ENCODE measurements at regions not wholly inside any gene's neighbourhood (a gene's known extent, or its start where the extent isn't known, plus 50 kb on each side); places are given as distances from the start of the nearest gene placed in this dataset.
"Not testable (repeated sequence)": the region's sequence is repeated elsewhere in the genome, so short reads cannot be mapped to it uniquely, and the experiment has no call there.

DNA sequence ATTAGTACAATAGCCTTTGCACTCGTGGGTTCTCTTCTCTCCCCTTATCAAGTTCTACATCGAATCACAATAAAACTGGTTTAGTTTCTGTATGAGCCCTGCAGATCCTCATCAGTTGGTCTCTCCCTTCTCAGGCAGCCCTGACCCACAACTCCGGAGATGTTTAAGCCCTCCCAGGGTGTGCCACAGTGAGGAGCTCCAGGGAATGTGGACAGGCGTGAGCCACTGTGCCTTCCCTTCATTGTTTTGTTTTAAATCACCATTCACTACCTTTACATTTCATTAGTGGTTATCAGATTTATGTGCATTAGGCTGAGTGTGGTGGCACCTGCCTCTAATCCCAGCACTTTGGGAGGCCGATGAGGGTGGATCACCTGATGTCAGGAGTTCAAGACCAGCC, 133.2 kb downstream of the LARP7 start:
- DNase-seq (ENCODE audit: low spot score) = no peak

DNA sequence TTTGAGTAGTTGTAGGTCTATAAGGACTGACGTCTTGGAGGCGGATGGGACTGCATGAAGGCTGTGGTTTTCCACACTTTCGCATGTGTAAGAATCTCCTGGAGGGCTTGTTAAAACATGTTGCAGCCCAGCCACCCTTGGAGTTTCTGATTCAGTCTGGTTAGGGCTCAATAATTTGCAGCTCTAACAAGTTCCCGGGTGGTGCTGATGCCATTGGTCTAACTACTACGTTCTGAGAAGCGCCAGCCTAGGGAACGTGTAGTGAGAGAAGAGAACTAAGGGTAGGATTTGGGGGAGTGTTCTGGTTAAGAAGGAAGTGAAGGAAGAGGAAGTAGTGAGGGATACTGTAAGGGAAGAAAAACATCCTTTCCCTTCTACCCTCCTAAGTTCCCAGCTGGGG, 138.9 kb downstream of the LARP7 start:
- DNase-seq (ENCODE audit: low spot score) = no peak

DNA sequence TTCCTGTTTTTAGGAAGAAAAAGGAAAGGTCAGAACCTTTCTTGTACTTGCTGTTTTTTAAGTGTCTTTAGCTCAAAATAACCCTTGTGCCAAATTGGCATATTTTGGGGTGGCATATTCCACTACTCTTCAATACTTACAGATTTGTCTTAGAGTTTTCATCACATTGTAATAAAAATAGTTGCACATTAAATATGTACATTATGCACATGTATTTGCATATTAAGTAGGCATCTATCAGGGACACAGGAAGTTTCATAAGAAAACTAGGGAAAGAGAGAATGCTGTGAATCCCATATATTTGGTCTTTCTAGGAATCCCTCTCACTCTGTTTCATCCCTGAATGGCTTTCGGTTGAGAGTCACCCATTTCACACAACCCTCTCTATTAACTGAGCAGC, 139.6 kb downstream of the LARP7 start:
- DNase-seq (ENCODE audit: low spot score) = no peak

DNA sequence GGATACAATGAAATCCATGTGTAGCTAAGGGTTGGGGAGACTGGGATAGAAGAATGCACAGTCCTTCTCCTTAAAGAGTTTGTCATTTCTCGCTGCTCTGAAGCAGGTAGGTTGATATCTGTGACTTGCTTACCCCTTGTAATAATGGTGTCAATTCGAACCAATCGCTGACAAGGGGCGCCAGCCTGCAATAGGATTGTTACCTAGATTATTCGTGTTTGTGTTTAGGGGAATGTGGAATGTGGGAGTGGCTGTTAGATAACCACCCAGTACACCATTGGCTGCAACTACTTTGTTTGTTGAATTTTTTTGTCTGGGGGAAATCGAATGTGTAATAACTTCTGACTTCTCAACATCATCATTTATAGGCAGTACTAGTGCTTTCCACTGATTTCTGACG, 141.6 kb downstream of the LARP7 start:
- DNase-seq (ENCODE audit: low spot score) = no peak

DNA sequence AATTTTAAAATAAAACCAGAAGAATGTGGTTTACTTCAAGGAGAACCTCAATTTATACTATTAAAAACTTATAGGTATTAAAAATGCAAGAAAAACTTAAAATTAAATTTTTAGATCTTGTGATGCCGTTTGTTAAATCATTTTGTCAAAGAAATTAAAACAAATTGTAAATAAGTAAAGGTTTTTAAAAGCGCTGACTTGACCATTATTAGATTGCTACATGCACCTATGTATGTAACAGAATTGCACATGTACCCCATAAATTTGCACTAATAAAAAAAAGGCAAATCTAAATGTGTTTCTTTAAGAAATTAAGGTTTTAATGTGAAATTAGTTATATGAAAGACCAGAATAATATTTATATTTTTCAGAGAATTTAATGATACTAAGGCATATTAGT, 156.1 kb downstream of the LARP7 start:
- no peak for DNase-seq (ENCODE audit: low spot score)

DNA sequence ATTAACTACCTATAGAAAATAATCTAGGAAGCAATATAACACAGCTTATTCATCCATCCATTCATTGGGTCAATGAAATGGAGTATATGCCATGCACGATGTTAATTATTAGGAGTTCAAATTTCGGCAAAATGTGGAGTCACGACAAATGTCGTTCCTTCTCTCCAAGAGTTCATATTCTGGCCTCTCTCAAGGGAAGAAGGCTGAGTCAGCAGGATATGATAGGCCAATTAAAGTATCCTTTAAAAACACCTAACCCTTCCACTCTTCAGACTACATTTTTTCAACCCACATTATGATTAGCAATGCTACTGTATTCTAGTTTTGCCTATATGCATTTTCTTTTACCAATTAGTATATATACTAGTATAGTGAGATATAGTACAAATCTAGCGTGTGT, 163.1 kb downstream of the LARP7 start:
- DNase-seq (ENCODE audit: low spot score) = no peak

DNA sequence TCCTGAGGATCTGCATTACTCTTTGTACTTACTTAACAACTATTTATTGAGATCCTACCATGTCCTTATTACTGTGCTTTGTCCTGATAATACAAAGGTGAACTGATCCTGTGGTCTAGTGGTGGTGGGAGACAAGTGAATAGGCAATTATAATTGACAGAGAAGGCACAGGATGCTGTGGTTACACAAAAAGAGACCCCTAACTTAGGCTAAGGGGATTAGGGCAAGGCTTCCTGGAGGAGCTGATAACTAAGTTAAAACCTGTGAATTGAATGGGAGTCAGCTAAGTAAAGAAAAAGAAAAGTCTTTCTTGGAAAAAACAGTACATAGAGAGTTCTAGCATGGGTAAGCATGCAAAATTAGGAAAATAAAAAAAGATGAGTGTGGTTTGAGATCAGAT, 164.4 kb downstream of the LARP7 start:
- no peak for DNase-seq (ENCODE audit: low spot score)

DNA sequence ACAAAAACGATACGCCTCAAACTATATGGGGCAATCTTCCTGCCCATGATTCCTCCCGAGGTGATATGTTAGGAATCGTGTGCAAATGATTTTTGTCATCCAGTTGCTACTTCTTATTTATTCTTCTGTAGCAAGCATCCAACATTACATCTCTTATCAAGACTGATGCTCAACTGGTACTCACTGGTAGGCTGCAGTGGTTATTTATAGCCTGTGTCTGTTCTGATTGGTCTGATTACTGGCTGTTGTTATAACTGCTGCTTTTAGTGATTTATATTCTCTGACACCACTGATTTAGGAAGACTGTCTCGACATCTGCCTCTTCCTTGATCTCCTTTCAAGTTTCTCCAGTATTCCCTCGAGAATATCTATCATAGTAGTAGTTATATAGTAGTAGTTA, 165.8 kb downstream of the LARP7 start:
- DNase-seq (ENCODE audit: low spot score) = no peak

DNA sequence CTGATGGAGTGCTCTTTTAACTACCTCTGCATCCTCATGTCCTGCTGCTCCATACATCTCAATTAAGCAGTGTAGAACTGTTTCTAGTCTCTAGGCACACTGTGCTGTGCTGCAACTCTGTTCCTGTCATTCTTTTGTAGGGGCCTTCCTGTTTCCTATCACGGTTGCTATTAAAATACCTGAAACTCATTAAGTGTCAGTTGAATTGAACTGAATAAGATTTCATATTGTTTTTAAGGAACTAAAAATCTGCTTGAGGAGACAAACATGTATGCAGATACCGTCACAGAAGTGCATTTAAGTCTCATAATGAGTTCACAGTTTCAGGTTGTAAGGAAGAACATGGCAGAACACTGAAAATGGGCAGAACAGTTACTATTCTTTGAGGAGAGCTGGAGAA, 170.1 kb downstream of the LARP7 start:
- DNase-seq (ENCODE audit: low spot score) = no peak

DNA sequence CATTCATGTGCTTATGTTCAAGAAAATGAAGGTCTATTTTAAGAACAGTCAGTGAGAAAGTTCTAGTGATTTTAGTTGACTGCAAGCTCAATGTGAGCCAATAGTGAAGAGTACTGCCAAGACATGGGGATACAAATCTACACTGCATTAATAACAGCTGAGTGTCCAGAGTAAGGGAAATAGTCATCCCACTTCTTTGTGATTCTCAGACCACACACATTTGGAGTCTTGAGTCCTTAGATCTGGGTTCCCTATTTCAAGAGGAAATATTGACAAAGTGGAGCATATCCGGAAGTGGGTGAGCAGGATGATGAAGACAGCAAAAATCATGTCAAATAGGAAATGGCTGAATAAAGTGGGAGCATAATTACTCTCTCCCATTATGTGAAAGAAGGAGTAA, 171.1 kb downstream of the LARP7 start:
- DNase-seq (ENCODE audit: low spot score) = no peak

DNA sequence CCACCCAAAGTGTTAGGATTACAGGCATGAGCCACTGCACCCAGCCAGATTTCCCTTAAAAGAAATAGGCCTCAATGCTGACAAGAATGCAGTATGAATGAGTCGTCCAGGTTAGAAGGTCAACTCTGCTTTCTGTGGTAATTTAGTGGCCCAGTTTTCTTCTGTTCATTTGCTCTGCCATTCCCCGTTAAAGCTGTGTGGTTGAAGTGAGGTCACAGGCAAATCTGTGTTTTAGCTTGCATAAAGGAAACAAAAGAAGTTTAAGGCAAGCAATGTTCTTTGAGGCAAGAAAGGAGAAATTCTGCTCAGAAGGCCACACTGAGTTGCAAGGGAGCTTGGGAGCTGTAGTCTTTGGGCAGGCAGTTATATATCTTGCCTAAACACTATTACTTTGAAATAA, 176.8 kb downstream of the LARP7 start:
- DNase-seq (ENCODE audit: low spot score) = no peak

DNA sequence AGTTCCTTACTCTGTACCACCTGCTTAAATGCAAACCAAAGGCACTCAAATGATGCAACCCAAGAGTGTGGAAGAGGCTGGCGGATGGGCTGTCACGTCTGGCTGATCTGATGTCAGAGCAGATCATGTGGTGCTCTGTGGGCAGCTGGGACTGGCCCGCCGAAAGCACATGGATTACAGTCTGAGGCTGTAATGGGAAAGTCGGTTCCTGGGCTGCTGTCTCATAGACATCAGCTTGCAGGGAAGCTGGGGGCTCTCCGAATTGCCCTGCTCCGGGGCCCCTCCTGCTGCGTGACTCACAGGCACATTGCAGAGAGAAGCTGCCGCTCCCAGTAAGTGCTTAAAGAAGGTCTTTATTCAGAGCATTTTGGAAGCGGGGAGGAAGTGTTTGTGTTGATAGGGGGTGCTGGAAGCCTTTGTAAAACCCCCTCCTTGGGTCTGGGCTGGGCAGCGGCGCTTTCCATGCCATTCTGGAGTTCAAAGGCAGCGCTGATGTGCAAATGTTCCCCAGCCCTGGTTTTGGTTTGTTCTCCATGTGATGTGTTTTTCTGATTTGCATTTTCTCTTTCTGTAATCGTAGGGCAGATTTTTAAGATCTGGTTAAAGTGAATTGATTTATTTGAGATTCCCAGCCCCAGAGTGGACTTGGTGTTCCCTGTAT, 181.1 kb downstream of the LARP7 start:
- peak; percentile 80 for DNase-seq (ENCODE audit: low spot score)

DNA sequence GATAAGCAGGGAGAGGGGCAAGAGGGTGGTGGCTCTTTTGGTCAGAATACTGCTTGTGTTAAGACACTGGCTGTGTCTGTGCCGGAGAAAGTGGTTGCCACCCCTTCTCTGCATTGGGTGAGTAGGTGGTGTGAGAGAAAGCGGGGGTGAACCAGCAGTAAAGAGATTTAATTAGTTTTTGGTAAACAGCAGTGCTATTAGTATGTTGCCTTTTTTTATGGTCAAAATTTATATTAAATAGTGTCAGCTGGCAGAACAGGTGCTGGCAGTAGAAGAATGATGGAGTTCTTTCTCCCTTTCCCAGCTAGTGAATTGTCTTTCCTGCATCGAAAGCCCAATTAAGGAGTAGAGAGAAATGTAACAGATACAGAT, 181.6 kb downstream of the LARP7 start:
- DNase-seq (ENCODE audit: low spot score) = no peak

DNA sequence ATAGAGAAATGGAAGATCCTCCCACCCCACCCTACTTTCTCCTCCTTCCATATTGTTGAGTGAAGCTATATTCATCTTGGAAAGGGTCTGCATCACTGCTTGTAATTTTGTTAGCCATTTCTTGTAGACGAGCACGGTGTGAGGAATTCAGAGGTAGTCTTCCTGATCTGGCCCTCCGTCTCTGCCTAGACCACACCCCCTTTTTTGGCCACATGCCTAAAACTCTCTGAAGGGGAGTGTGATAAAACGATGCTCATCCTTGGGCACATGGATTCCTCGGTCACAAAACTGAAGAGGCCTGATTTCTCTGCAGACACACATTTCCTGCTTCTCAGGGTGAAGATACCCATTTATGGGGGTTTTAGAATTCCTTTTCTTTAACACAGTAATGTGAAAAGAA, 182.8 kb downstream of the LARP7 start:
- no peak for DNase-seq (ENCODE audit: low spot score)

DNA sequence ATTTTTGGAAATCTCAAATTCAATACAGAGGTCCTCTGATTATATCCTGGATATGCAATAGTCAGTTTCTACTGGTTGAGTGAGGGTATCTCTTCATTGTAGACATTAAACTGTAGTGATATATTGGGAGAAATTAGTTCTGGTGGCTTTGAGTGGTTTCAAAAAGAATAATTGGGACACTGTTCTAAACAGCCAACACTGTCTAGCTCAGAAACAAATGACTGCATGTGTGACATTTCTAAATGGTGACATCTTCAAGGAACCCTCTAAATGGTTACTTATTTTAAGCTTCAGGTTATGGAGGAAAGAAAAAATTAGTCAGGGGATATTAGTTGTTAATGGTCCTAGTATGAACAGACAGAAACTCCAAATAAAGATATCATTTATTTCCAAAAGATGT, 186.2 kb downstream of the LARP7 start:
- DNase-seq (ENCODE audit: low spot score) = no peak

DNA sequence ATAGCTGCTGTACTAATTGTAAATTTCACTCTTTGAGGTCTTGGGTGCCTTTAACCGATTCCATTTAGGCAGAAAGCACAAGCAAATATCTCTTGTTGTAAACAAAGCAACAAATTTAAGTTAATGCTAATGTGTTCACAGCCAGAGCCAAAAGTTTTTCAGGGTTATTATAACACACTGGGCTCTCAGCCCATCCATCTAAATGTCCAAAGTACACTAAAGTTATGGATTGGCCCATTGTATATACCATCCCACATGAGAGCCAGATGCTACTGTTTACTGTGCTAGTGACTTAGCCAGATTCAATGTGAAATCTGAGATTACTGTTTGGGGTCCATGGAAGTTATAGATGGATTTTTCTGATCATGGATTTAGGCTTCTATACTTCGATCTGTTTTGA, 186.7 kb downstream of the LARP7 start:
- DNase-seq (ENCODE audit: low spot score) = no peak

DNA sequence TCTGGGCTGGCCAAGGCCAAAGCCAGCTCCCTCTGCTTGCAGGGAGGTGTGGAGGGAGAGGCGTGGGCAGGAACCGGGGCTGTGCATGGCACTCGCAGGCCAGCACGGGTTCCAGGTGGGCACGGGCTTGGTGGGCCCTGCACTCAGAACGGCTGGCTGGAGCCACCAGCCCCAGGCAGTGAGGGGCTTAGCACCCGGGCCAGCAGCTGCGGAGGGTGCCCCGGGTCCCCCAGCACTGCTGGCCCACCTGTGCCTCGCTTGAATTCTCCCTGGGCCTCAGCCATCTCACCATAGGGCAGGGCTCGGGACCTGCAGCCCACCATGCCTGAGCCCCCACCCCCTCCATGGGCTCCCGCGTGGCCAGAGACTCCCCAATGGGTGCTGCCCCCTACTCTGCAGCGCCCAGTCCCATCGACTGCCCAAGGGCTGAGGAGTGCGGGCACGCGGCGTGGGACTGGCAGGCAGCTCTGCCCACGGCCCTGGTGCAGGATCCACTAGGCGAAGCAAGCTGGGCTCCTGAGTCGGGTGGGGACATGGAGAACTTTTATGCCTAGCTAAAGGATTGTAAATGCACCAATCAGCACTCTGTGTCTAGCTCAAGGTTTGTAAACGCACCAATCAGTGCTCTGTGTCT, 193.9 kb downstream of the LARP7 start:
- DNase-seq (ENCODE audit: low spot score) = no peak

DNA sequence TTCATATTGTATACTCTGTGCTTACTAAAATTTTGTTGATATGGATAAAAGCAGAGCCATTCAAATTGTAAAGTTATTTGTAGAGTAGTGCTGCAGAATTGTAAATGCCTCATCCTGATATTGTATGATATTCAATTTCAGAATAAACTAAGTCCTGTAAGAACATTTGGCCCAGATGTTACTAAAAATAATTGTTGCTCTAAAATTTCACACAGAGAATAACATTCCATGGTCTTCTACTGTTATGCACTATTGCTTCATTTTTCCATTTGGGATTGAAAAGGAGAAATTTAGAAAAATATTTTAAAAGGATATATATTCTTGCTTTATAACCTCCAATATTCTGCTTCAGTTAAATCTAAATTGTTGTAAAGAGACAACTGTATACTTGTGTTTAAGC, 195.6 kb downstream of the LARP7 start:
- no peak for DNase-seq (ENCODE audit: low spot score)

DNA sequence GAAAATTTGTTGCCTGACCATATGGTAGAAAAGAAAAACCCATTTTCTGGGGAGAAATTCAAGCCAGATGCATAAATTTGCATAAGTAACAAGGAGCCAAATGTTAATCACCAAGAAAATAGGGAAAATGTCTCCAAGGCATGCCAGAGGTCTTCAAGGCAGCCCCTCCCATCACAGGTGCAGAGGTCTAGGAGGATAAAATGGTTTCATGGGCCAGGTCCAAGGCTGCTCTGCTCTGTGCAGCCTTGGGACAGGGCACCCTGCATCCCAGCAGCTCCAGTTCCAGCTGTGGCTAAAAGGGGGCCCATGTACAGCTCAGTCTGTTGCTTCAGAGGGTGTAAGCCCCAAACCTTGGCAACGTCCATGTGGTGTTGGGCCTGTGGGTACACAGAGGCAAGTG, 200.0 kb downstream of the LARP7 start:
- no peak for DNase-seq (ENCODE audit: low spot score)

DNA sequence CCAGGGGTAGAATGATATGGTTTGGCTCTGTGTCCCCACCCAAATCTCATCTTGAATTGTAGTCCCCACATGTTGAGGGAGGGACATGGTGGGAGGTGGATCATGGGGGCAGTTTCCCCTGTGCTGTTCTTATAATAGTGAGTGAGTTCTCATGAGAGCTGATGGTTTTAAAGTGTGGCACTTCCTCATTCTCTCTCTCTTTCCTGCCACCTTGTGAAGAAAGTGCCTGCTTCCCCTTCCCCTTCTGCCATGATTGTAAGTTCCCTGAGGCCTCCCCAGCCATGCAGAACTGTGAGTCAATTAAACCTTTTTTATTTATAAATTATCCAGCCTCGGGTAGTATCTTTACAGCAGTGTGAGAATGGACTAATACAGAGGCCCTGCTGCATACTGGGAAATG, 201.1 kb downstream of the LARP7 start:
- DNase-seq (ENCODE audit: low spot score) = not testable (repeated sequence)

DNA sequence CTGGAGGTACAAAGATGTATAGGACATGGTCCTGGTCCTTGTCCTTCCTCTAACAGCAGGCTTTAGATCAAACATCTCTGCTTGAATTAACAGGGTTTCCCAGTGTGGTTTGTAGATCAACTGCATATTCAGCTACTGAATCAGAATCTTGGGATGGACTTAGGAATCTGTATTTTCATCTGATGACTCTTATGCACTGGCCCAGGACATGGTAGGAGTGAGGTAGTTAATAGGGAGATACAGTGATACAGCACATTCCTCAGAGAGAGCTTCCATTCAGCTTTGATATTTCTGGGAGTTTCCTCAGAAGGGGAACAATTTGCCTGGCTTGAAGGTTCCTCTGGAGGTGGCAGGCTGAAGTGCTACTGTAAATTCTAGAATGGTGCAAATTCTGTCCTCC, 203.1 kb downstream of the LARP7 start:
- no peak for DNase-seq (ENCODE audit: low spot score)

DNA sequence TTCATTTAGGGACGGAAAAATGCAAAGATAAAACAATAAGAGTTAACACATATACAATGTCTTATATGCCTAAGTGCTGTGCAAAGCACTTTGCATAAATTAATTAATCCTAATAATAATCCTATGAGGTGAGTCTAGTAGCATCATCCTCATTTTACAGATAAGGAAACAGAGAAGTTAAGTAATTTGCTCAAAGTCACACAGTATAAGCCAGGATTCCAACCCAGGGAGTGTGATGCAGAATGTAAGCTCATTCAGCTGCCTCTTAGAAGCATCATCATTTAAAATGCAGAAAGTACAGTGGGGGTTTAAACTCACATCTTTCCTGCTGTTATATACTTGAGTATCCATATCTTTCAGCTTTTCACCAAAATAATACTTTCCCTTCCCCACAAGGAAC, 203.7 kb downstream of the LARP7 start:
- no peak for DNase-seq (ENCODE audit: low spot score)

DNA sequence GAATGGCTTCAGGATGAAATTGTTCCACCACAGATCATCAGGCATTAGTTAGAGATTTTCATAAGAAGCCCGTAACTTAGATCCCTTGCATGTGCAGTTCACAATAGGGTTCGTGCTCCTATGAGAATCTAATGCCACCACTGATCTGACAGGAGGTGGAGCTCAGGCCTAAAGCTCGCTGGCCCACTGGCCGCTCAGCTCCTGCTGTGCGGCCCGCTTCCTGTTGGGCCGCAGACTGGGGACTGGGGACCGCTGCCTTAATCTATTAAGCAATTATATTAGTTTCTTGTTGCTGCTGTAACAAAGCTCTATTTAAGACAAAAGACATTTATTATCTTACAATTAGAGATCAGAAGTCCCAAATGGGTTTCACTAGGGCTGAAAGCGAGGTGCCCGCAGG, 205.6 kb downstream of the LARP7 start:
- DNase-seq (ENCODE audit: low spot score) = no peak

DNA sequence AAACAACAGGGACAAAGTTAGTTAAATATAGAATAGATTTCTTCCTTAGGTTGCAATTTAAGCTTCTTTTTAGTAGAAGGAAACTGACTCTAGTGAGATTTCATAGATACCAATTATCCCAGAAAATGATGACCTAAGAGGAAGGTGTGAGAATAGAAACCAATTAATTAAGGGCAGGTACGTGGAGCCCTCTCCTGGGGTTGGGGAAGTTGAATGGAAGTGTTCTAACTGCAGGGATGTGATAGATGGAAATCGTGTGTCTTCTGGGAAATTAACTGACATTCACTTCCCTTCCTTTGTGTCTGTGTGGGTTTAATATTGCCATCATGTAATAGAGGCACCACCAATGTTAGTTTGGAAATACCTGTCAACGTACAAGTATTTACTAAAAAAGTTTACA, 204.1 kb upstream of the ANK2 start:
- no peak for DNase-seq (ENCODE audit: low spot score)

Data from SK-N-DZ (cell line).